K562 (cell line): ENCODE measurements at regions not wholly inside any gene's neighbourhood (a gene's known extent, or its start where the extent isn't known, plus 50 kb on each side); places are given as distances from the start of the nearest gene placed in this dataset.

Experiments
- ATAC-seq: fragments of 200-7000 bp; cut with Tn5 transposase; 3 replicates; pipeline ENCODE4 v1.9.1; 2020; ENCODE audit warnings: moderate library complexity
- BruUV-seq: library from RNA; stranded (reverse); fragments of 400-500 nt; replicated peaks from 2 replicates; lab custom pipeline; 2021; lab: Mats Ljungman, UMichigan
- CTCF ChIA-PET: fragments of 300-600 bp; formaldehyde crosslinking; extraction: SDS; loops from one replicate; lab custom pipeline; 2021; ENCODE audit warnings: low intra/inter-chr PET ratio; lab: Yijun Ruan, JAX
- POLR2A ChIA-PET: fragments of 300-600, 350-650 bp; sonication (Branson Sonifier 250); formaldehyde crosslinking; extraction: SDS; loops from one replicate; lab custom pipeline; 2021; ENCODE audit warnings: antibody characterized with exemption, inconsistent platforms; lab: Yijun Ruan, JAX
- DNase-seq, 4 experiments: peaks; one replicate each; pipeline versions ENCODE4 v3.0.0 to v3.0.0-alpha.2; 2011 to 2018; ENCODE audit warnings: low spot score in 3 of 4, mixed read lengths in 3 of 4; ENCODE audit errors: extremely low read depth in 1 of 4
- FAIRE-seq: peaks from 2 replicates; lab custom pipeline; 2011; peaks lifted over from hg19 to GRCh38; lab: Jason Lieb, UNC
- H2AFZ ChIP-seq: 2 replicates; pipeline ENCODE4 v1.6.0; 2011; ENCODE audit warnings: low read depth, low read length, control low read depth, inconsistent platforms
- H3K27ac ChIP-seq: fragments of 200-600 bp; 3 replicates; pipeline ENCODE4 v1.8.0; 2011; ENCODE audit warnings: low read depth, mild to moderate bottlenecking, control low read depth, inconsistent platforms, low read length, moderate library complexity, mixed read lengths; ENCODE audit errors: extremely low read depth
- H3K27me3 ChIP-seq, 2 experiments: fragments of 300-600 bp in 1 of 2; 2 replicates in 1 of 2; 3 replicates in 1 of 2; pipeline versions ENCODE4 v1.6.0 to v1.8.0; 2011; ENCODE audit warnings: inconsistent platforms in 2 of 2, low read length in 2 of 2, mild to moderate bottlenecking in 1 of 2, mixed read lengths in 1 of 2, moderate library complexity in 1 of 2; ENCODE audit not compliant: control insufficient read depth in 2 of 2, insufficient read depth in 2 of 2
- H3K36me3 ChIP-seq: fragments of 300-600 bp; 3 replicates; pipeline ENCODE4 v1.8.0; 2011; ENCODE audit warnings: mild to moderate bottlenecking, low read length, inconsistent platforms; ENCODE audit not compliant: control insufficient read depth, insufficient read depth
- H3K4me1 ChIP-seq, 2 experiments: fragments of 200-600 bp in 1 of 2; replicated peaks in 1 of 2; 2 replicates in 1 of 2; 3 replicates in 1 of 2; pipeline versions ENCODE4 v1.5.1 to v1.8.0; 2011; ENCODE audit warnings: inconsistent platforms in 2 of 2, low read length in 2 of 2, mild to moderate bottlenecking in 1 of 2, mixed read lengths in 1 of 2, moderate library complexity in 1 of 2; ENCODE audit not compliant: control insufficient read depth in 2 of 2, insufficient read depth in 2 of 2
- H3K4me2 ChIP-seq: 2 replicates; pipeline ENCODE4 v1.6.1; 2011; ENCODE audit warnings: low read length, control low read depth, inconsistent platforms, mixed read lengths; ENCODE audit not compliant: insufficient read depth
- H3K4me3 ChIP-seq: fragments of 200-600 bp; sonication (generic), shearing (Covaris generic); 2 replicates; pipeline ENCODE4 v1.5.1; 2016; ENCODE audit warnings: control low read depth, inconsistent platforms
- H3K79me2 ChIP-seq: fragments of 200-600 bp; 3 replicates; pipeline ENCODE4 v1.8.0; 2011; ENCODE audit warnings: low read length, inconsistent platforms; ENCODE audit not compliant: control insufficient read depth, insufficient read depth
- H3K9ac ChIP-seq, 2 experiments: 2 replicates each; pipeline versions ENCODE4 v1.6.0 to v1.6.1; 2011; ENCODE audit warnings: low read depth in 2 of 2, low read length in 2 of 2, control low read depth in 1 of 2, inconsistent platforms in 1 of 2, mild to moderate bottlenecking in 1 of 2, mixed read lengths in 1 of 2; ENCODE audit not compliant: insufficient read depth in 1 of 2
- H3K9me1 ChIP-seq: one replicate; pipeline ENCODE4 v1.6.0; 2011; ENCODE audit warnings: inconsistent platforms, mild to moderate bottlenecking, low read length, moderate library complexity; ENCODE audit not compliant: control insufficient read depth, insufficient read depth
- H3K9me3 ChIP-seq: replicated peaks from 2 replicates; pipeline ENCODE4 v1.5.1; 2011; ENCODE audit warnings: low read depth, low read length, inconsistent platforms; ENCODE audit not compliant: control insufficient read depth, insufficient read depth
- H4K20me1 ChIP-seq: replicated peaks from 2 replicates; pipeline ENCODE4 v1.6.1; 2011; ENCODE audit warnings: low read length, inconsistent platforms, mixed read lengths; ENCODE audit not compliant: control insufficient read depth, insufficient read depth
- CEBPB ChIP-seq: fragments of 450-650 bp; IDR thresholded peaks from 2 replicates; pipeline ENCODE4 v1.6.1; 2016; ENCODE audit warnings: missing genetic modification characterization, missing compliant biosample characterization
- CHD1 ChIP-seq: fragments of 200-600 bp; sonication (generic); IDR thresholded peaks from one replicate; pipeline ENCODE4 v1.6.1; 2012; ENCODE audit warnings: mild to moderate bottlenecking, moderate library complexity, low read length, inconsistent platforms
- ETS2 ChIP-seq: IDR thresholded peaks from 2 replicates; pipeline ENCODE4 v1.6.1; 2016; ENCODE audit warnings: borderline replicate concordance, missing genetic modification characterization, mild to moderate bottlenecking, moderate library complexity, missing compliant biosample characterization; ENCODE audit not compliant: poor library complexity, severe bottlenecking
- RCOR1 ChIP-seq, 2 experiments: IDR thresholded peaks; 2 replicates each; pipeline ENCODE4 v1.6.1; 2012; ENCODE audit warnings: low read depth in 2 of 2, low read length in 2 of 2, borderline replicate concordance in 1 of 2, improper control_type of control experiment in 1 of 2
- TRIM28 ChIP-seq: fragments of 450-650 bp; IDR thresholded peaks from 2 replicates; pipeline ENCODE4 v1.6.1; 2017
- ZBTB8A ChIP-seq: fragments of 450-650 bp; IDR thresholded peaks from 2 replicates; pipeline ENCODE4 v1.6.1; 2018; ENCODE audit warnings: mild to moderate bottlenecking, moderate library complexity; ENCODE audit not compliant: partially characterized antibody
- ZNF3 ChIP-seq: fragments of 250-450 bp; sonication (Bioruptor Pico); IDR thresholded peaks from 2 replicates; pipeline ENCODE4 v1.5.0; 2021; ENCODE audit warnings: mild to moderate bottlenecking, moderate library complexity
- WGBS: fragments of 100-300 bp; shearing (Covaris generic); methylation state at CpG from one replicate; pipeline ENCODE4 v1.1.6; 2016; ENCODE audit warnings: low coverage, mixed read lengths; ENCODE audit not compliant: insufficient coverage; ENCODE audit errors: missing lambda C conversion rate; 5-methylcytosine and 5-hydroxymethylcytosine counted together
- in situ Hi-C: fragments of 300-500 bp; cut with MboI; formaldehyde crosslinking; loops from 4 replicates; pipeline ENCODE4 v1.15.0; 2018; ENCODE audit warnings: inconsistent platforms, mixed read lengths
- intact Hi-C: fragments of 100-400 bp; cut with micrococcal nuclease; formaldehyde crosslinking; loops from 2 replicates; pipeline ENCODE4 v1.14.2; 2022
- TF ChIP-seq, protein P1 (sequence below): fragments of 250-450 bp; sonication (Bioruptor Pico); IDR thresholded peaks from 2 replicates; pipeline ENCODE4 v1.9.0; 2021; ENCODE audit warnings: mild to moderate bottlenecking
- TF ChIP-seq, protein P2 (sequence below): fragments of 250-450 bp; sonication (Bioruptor Pico); IDR thresholded peaks from 2 replicates; pipeline ENCODE4 v1.8.0; 2021; ENCODE audit warnings: borderline replicate concordance, mild to moderate bottlenecking, moderate library complexity; ENCODE audit not compliant: poor library complexity, severe bottlenecking

DNA sequence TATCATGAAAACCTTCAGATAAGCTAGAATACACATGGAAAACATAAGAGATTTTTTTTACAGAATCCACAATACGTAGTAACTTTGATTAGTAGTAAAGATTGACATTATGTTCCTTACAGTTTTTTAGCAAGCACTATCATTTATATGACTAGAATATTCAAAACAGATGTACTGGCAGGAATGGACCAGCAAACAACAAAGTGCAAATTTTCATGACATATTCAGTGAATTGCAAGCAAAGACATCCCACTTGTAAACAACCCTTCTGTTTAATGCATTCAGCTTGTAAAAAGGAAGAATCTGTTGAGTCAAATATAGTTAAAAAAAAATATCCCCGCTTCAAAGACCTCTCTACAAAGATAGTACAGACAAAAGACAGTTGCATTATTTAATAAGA is 403.7 kb upstream of the TRAM1L1 start (continued):
- TF ChIP-seq TRIM28 (no peak), ZBTB8A (no peak), ETS2 (tag) (no peak), ZNF3 (CRISPR knock-in tag) (no peak), RCOR1 (IDR thresholded peaks at IDR 0.05; ENCODE audit: borderline replicate concordance in 1 of 2, low read depth in 2 of 2, low read length in 2 of 2) (no peak)
- TF ChIP-seq, protein P1, sequence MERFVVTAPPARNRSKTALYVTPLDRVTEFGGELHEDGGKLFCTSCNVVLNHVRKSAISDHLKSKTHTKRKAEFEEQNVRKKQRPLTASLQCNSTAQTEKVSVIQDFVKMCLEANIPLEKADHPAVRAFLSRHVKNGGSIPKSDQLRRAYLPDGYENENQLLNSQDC = no peak
- TF ChIP-seq, protein P2, sequence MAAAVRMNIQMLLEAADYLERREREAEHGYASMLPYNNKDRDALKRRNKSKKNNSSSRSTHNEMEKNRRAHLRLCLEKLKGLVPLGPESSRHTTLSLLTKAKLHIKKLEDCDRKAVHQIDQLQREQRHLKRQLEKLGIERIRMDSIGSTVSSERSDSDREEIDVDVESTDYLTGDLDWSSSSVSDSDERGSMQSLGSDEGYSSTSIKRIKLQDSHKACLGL (CRISPR knock-in tag) = no peak
- TF ChIP-seq, all 486 proteins: peak for 0

DNA sequence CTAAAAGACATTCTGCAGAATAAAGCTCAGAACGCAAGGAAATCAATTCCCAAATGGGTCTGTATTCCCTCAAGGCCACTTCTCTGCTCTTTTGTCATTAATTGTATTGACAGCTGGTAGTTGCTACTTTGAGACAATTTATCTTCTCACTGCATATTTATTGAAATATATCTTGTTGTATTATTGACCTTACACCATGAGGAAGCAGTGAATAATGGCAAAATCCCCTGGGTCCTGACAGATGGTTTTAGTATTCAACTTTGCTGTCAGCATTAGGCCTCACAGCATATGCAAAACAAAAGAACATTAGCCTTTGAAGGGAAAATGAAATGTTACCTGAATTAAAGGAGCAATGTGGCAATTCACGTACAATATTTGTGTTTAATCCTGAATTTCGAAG is 406.1 kb upstream of the TRAM1L1 start:
- in situ Hi-C loops (no loop called here), intact Hi-C loops (no loop called here)
- Histone ChIP-seq H3K36me3 (no peaks in the 10 kb centered on the region), H2AFZ (no peak overlapping the region), H3K27me3 (no peaks in the 10 kb centered on the region), H3K79me2 (no peaks in the 10 kb centered on the region), H3K9ac (no peak overlapping the region), H3K9me1 (no peaks in the 10 kb centered on the region), H3K27ac (no peak overlapping the region), H3K9me3 (no peaks in the 10 kb centered on the region), H3K4me1 (no peaks in the 10 kb centered on the region), H3K4me2 (no peak overlapping the region), H3K4me3 (no peak overlapping the region), H4K20me1 (no peaks in the 10 kb centered on the region)
- 0% methylated on average over 3 of the region's 3 CpGs for WGBS
- TF ChIP-seq ZBTB8A (no peak), CEBPB (no peak), CHD1 (no peak)
- FAIRE-seq (no peak), ATAC-seq (no peak), DNase-seq (no peak)
- POLR2A ChIA-PET = no interaction called here
- CTCF ChIA-PET = no interaction called here
- no TSS peak for BruUV-seq
